GM19372 (cell line): ENCODE measurements at regions not wholly inside any gene's neighbourhood (a gene's known extent, or its start where the extent isn't known, plus 50 kb on each side); places are given as distances from the start of the nearest gene placed in this dataset.

Source experiments
- ATAC-seq: cut with Tn5 transposase; IDR thresholded peaks from one replicate; pipeline ENCODE4 v1.9.1; 2021; ENCODE audit warnings: mild to moderate bottlenecking, low read depth, moderate library complexity; ENCODE audit not compliant: unreplicated experiment

GRCh38 chr11:18878211-18878610 is 61.0 kb downstream of the MRGPRX1 start:
- no peak for ATAC-seq

DNA sequence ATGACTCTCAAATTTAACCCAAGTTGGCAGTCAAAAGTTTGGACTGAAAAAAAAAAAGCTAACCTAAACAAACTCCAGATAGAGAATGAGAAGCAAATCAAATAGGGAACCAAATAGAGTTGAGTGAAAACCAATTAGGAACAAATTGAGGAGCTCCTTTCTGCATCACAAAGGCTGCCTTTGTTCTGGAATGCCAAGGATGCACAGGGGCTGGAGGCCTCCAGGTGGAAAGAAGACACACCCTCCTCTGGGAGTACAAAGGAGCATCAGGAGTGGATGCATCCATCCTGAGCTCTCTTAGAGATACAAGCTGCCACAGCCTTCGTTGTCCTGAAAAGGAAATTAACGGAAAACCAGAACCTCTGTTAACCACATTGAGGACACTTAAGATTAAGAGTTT is 73.3 kb downstream of the MRGPRX1 start:
- ATAC-seq, result no peak

- no peak for ATAC-seq
Observed at GRCh38 chr11:18865261-18865660, 73.7 kb upstream of the PTPN5 start.

GRCh38 chr11:18853086-18853720 is 61.6 kb upstream of the PTPN5 start:
- ATAC-seq, result peak; percentile 71

GRCh38 chr11:18849406-18849805 is 57.8 kb upstream of the PTPN5 start:
- ATAC-seq, result no peak

- ATAC-seq, result no peak
Observed at GRCh38 chr11:18844753-18845367, 53.3 kb upstream of the PTPN5 start.
